IMR-90 (cell line): ENCODE measurements at regions not wholly inside any gene's neighbourhood (a gene's known extent, or its start where the extent isn't known, plus 50 kb on each side); places are given as distances from the start of the nearest gene placed in this dataset.
"Not testable (repeated sequence)": the region's sequence is repeated elsewhere in the genome, so short reads cannot be mapped to it uniquely, and the experiment has no call there.

Experiments used
- ATAC-seq: fragments of 200-7000 bp; cut with Tn5 transposase; 2 replicates; pipeline ENCODE4 v1.9.1; 2020; ENCODE audit warnings: low read depth, mild to moderate bottlenecking, moderate library complexity
- BruUV-seq: library from RNA; stranded (reverse); fragments of 400-500 nt; replicated peaks from 2 replicates; lab custom pipeline; 2021; lab: Mats Ljungman, UMichigan
- CTCF ChIA-PET: fragments of 300-600 bp; formaldehyde crosslinking; extraction: SDS; loops from one replicate; lab custom pipeline; 2021; ENCODE audit warnings: antibody characterized with exemption; lab: Yijun Ruan, JAX
- POLR2A ChIA-PET: fragments of 300-600 bp; sonication (Branson Sonifier 250); formaldehyde crosslinking; loops from one replicate; lab custom pipeline; 2022; ENCODE audit warnings: antibody characterized with exemption; ENCODE audit not compliant: unreplicated experiment; lab: Charles Lee
- DNase-seq: peaks from one replicate; pipeline ENCODE4 v3.0.0; 2013
- H2AFZ ChIP-seq: replicated peaks from 2 replicates; pipeline ENCODE3; 2013; ENCODE audit warnings: low read length, mild to moderate bottlenecking; ENCODE audit not compliant: poor library complexity
- H2AK5ac ChIP-seq: 2 replicates; pipeline ENCODE4 v1.6.1; 2013; ENCODE audit warnings: low read depth, low read length, inconsistent platforms
- H2AK9ac ChIP-seq: replicated peaks from 2 replicates; pipeline ENCODE3; 2013; ENCODE audit warnings: mild to moderate bottlenecking, low read depth, low read length, moderate library complexity; ENCODE audit not compliant: poor library complexity
- H2BK120ac ChIP-seq: 2 replicates; pipeline ENCODE4 v1.6.1; 2013; ENCODE audit warnings: low read depth, low read length, inconsistent platforms
- H2BK15ac ChIP-seq: 3 replicates; pipeline ENCODE4 v1.6.1; 2013; ENCODE audit warnings: low read depth, low read length, inconsistent platforms
- H2BK20ac ChIP-seq: 2 replicates; pipeline ENCODE4 v1.6.1; 2013; ENCODE audit warnings: low read depth, mild to moderate bottlenecking, inconsistent platforms, low read length, moderate library complexity
- H2BK5ac ChIP-seq: 2 replicates; pipeline ENCODE4 v1.6.1; 2013; ENCODE audit warnings: mild to moderate bottlenecking, low read depth, low read length, inconsistent platforms; ENCODE audit not compliant: poor library complexity, severe bottlenecking
- H3K14ac ChIP-seq: replicated peaks from 2 replicates; pipeline ENCODE4 v1.6.1; 2013; ENCODE audit warnings: low read depth, low read length, inconsistent platforms
- H3K18ac ChIP-seq: 2 replicates; pipeline ENCODE4 v1.6.1; 2013; ENCODE audit warnings: low read depth, low read length, control low read depth
- H3K23ac ChIP-seq: 2 replicates; pipeline ENCODE4 v1.6.1; 2013; ENCODE audit warnings: low read depth, low read length, inconsistent platforms
- H3K27ac ChIP-seq: 2 replicates; pipeline ENCODE4 v1.5.1; 2013; ENCODE audit warnings: mild to moderate bottlenecking, control low read depth, low read length; ENCODE audit not compliant: insufficient read depth
- H3K27me3 ChIP-seq: 2 replicates; pipeline ENCODE4 v1.6.1; 2013; ENCODE audit warnings: low read length; ENCODE audit not compliant: control insufficient read depth, insufficient read depth
- H3K36me3 ChIP-seq: 2 replicates; pipeline ENCODE4 v1.6.1; 2013; ENCODE audit warnings: low read length, mixed read lengths; ENCODE audit not compliant: control insufficient read depth, insufficient read depth
- H3K4ac ChIP-seq: 2 replicates; pipeline ENCODE4 v1.6.1; 2013; ENCODE audit warnings: low read depth, low read length, inconsistent platforms
- H3K4me1 ChIP-seq: 2 replicates; pipeline ENCODE4 v1.6.1; 2013; ENCODE audit warnings: low read length, mixed read lengths; ENCODE audit not compliant: control insufficient read depth, insufficient read depth
- H3K4me2 ChIP-seq: 2 replicates; pipeline ENCODE4 v1.6.1; 2013; ENCODE audit warnings: low read depth, mild to moderate bottlenecking, control low read depth, low read length, moderate library complexity
- H3K4me3 ChIP-seq: 2 replicates; pipeline ENCODE4 v1.5.1; 2013; ENCODE audit warnings: low read depth, mild to moderate bottlenecking, control low read depth, low read length, moderate library complexity; ENCODE audit not compliant: insufficient read depth
- H3K56ac ChIP-seq: 2 replicates; pipeline ENCODE4 v1.6.1; 2013; ENCODE audit warnings: low read length, inconsistent platforms; ENCODE audit not compliant: insufficient read depth; ENCODE audit errors: extremely low read depth
- H3K79me1 ChIP-seq, 2 experiments: 2 replicates each; pipeline ENCODE4 v1.6.1; 2013; ENCODE audit warnings: low read length in 2 of 2, inconsistent platforms in 1 of 2, low read depth in 1 of 2
- H3K9ac ChIP-seq: 2 replicates; pipeline ENCODE4 v1.6.1; 2013; ENCODE audit warnings: low read depth, low read length, control low read depth
- H3K9me1 ChIP-seq: 2 replicates; pipeline ENCODE4 v1.6.1; 2013; ENCODE audit warnings: low read length, inconsistent platforms; ENCODE audit not compliant: insufficient read depth
- H3K9me3 ChIP-seq: 2 replicates; pipeline ENCODE4 v1.6.1; 2013; ENCODE audit warnings: low read length; ENCODE audit not compliant: control insufficient read depth, insufficient read depth
- H4K20me1 ChIP-seq: 2 replicates; pipeline ENCODE4 v1.6.1; 2013; ENCODE audit warnings: low read length, inconsistent platforms; ENCODE audit not compliant: insufficient read depth
- H4K5ac ChIP-seq: 2 replicates; pipeline ENCODE4 v1.6.1; 2013; ENCODE audit warnings: mild to moderate bottlenecking, low read depth, low read length, control low read depth
- H4K8ac ChIP-seq, 2 experiments: 2 replicates each; pipeline ENCODE4 v1.6.1; 2013; ENCODE audit warnings: low read depth in 2 of 2, low read length in 2 of 2, control low read depth in 1 of 2, inconsistent platforms in 1 of 2
- H4K91ac ChIP-seq: 2 replicates; pipeline ENCODE4 v1.6.1; 2013; ENCODE audit warnings: low read depth, low read length, inconsistent platforms; ENCODE audit not compliant: insufficient read depth
- MAFK ChIP-seq: IDR thresholded peaks from 2 replicates; pipeline ENCODE4 v1.6.1; 2012; ENCODE audit warnings: low read depth, low read length, improper control_type of control experiment
- WGBS, 2 experiments: methylation state at CpG; one replicate each; pipeline versions ENCODE4 v1.1.5 to v1.1.7; 2013; ENCODE audit warnings: missing lambda C conversion rate in 2 of 2; ENCODE audit not compliant: insufficient read length in 1 of 2; ENCODE audit errors: extremely low coverage in 2 of 2; 5-methylcytosine and 5-hydroxymethylcytosine counted together
- dilution Hi-C: fragments of 300-500 bp; cut with HindIII; formaldehyde crosslinking; loops from one replicate; pipeline ENCODE4 v1.14.3; 2018; ENCODE audit warnings: low sequenced_read_pairs; ENCODE audit not compliant: unreplicated experiment
- in situ Hi-C: fragments of 300-500 bp; cut with MboI; formaldehyde crosslinking; loops from 3 replicates; pipeline ENCODE4 v1.14.3; 2019; ENCODE audit warnings: low sequenced_read_pairs, inconsistent platforms, mixed read lengths
- intact Hi-C: fragments of 100-400 bp; cut with micrococcal nuclease; formaldehyde crosslinking; loops from 2 replicates; pipeline ENCODE4 v1.10.0; 2022

- POLR2A ChIA-PET, result not testable (repeated sequence)
These were observed 653.6 kb upstream of the TPTE start for GRCh38 chr21:9867815-9868214.

GRCh38 chr21:9873096-9873495 lies 648.3 kb upstream of the TPTE start:
- H4K8ac ChIP-seq, H3K9me3 ChIP-seq, intact Hi-C loops, H2AK5ac ChIP-seq, H3K9ac ChIP-seq, H2BK120ac ChIP-seq, ATAC-seq, BruUV-seq, H3K4me2 ChIP-seq, H2AK9ac ChIP-seq, H3K4ac ChIP-seq, H4K5ac ChIP-seq, H4K91ac ChIP-seq, H3K23ac ChIP-seq, H3K4me1 ChIP-seq, H3K9me1 ChIP-seq, H2BK20ac ChIP-seq, H3K27me3 ChIP-seq, H2BK5ac ChIP-seq, H4K20me1 ChIP-seq, H2AFZ ChIP-seq, in situ Hi-C loops, H3K79me1 ChIP-seq, H3K4me3 ChIP-seq, H3K56ac ChIP-seq, H2BK15ac ChIP-seq, DNase-seq, H3K18ac ChIP-seq, H3K36me3 ChIP-seq, H3K14ac ChIP-seq, dilution Hi-C loops, H3K27ac ChIP-seq, POLR2A ChIA-PET, CTCF ChIA-PET: not testable (repeated sequence)
- WGBS, 2 experiments, result 20% methylated on average over 6 of the region's 8 CpGs; no CpG with 5 or more reads in 1 of the 2 experiments

More at GRCh38 chr21:9867815-9868214, 653.6 kb upstream of the TPTE start:
- TF ChIP-seq MAFK, result peak; percentile 54; the same call in 1 of the 2 replicates
- H3K18ac ChIP-seq, H2AK5ac ChIP-seq, H2BK5ac ChIP-seq, CTCF ChIA-PET, DNase-seq, ATAC-seq, H3K27ac ChIP-seq, H3K56ac ChIP-seq, H2BK20ac ChIP-seq, H3K23ac ChIP-seq, H4K8ac ChIP-seq, H2AK9ac ChIP-seq, H3K4me3 ChIP-seq, H3K14ac ChIP-seq, BruUV-seq, H3K36me3 ChIP-seq, H3K27me3 ChIP-seq, dilution Hi-C loops, H3K79me1 ChIP-seq, H4K91ac ChIP-seq, H2BK120ac ChIP-seq, H3K4me2 ChIP-seq, H2BK15ac ChIP-seq, H2AFZ ChIP-seq, H4K20me1 ChIP-seq, H3K9me3 ChIP-seq, H3K9me1 ChIP-seq, H4K5ac ChIP-seq, intact Hi-C loops, H3K4ac ChIP-seq, H3K9ac ChIP-seq, in situ Hi-C loops, H3K4me1 ChIP-seq: not testable (repeated sequence)
- WGBS, 2 experiments, result no CpG with 5 or more reads among the region's 1 CpG
